Motor neuron (in vitro differentiated cells): ENCODE measurements at regions not wholly inside any gene's neighbourhood (a gene's known extent, or its start where the extent isn't known, plus 50 kb on each side); places are given as distances from the start of the nearest gene placed in this dataset.
"Not testable (repeated sequence)": the region's sequence is repeated elsewhere in the genome, so short reads cannot be mapped to it uniquely, and the experiment has no call there.

ENCODE experiments used
- ATAC-seq, 8 experiments: fragments of 200-7000 bp; cut with Tn5 transposase; replicated peaks in 6 of 8; 2 replicates each; pipeline ENCODE4 v1.8.0; 2021; ENCODE audit warnings: mild to moderate bottlenecking in 8 of 8, moderate library complexity in 8 of 8
- H3K27ac ChIP-seq, 2 donors: fragments of 250-450 bp; sonication (Bioruptor Pico); 2 replicates each; pipeline ENCODE4 v1.9.0; 2021; ENCODE audit warnings: antibody characterized with exemption in 2 of 2, mild to moderate bottlenecking in 2 of 2, moderate library complexity in 1 of 2
- H3K4me1 ChIP-seq, 2 donors: fragments of 250-450 bp; sonication (Bioruptor Pico); replicated peaks in 1 of 2; 2 replicates each; pipeline ENCODE4 v1.6.1; 2021; ENCODE audit warnings: antibody characterized with exemption in 2 of 2, mild to moderate bottlenecking in 2 of 2, moderate library complexity in 1 of 2
- H3K4me3 ChIP-seq, 5 donors: fragments of 250-450 bp; sonication (Bioruptor Pico); 2 replicates each; pipeline ENCODE4 v1.9.0; 2021; ENCODE audit warnings: antibody characterized with exemption in 5 of 5, mild to moderate bottlenecking in 5 of 5, moderate library complexity in 4 of 5
- WGBS, 10 experiments: fragments of 450-650 bp; shearing (Covaris generic); methylation state at CpG; one replicate each; pipeline ENCODE4 v1.0.0; 2022; 5-methylcytosine and 5-hydroxymethylcytosine counted together
- in situ Hi-C, 9 experiments: fragments of 400-800 bp; cut with MboI; loops; one replicate each; pipeline ENCODE4 v1.15.0; 2021; ENCODE audit warnings: low sequenced_read_pairs in 9 of 9, low pct_unique_long_range_greater_than_20kb in 2 of 9; ENCODE audit not compliant: unreplicated experiment in 9 of 9

- ATAC-seq = no peak
- Histone ChIP-seq H3K27ac (no peak overlapping the region), H3K4me1 (peaks cover 17 to 21% of the 10 kb centered on the region in 2 donors), H3K4me3 (no peak overlapping the region)
- WGBS, 10 experiments = 37 to 94% (median 82%) methylated on average over 1 to 11 of the region's 11 CpGs
- in situ Hi-C loops = no loop called here
Measured at GRCh38 chr16:73955702-73956101, 340.9 kb upstream of the PSMD7 start.

DNA sequence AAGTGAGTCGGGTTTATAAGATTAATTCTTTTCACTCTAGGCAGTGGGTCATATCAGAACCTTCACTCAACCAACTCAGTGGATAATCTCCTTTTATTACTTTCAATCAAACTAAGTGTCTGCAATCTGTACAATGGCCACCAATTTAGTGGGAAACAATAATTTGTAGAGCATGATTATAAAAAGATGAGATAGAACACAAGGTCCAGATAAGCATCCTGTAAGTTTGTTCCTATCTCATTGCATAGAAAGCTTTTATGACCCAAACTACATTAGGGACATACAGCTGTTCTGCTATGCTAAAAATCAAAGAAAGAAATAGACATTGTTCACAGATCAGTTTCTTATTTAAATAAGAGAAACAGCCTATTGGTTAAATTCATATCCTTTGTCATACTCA is 341.4 kb upstream of the PSMD7 start:
- no peak overlapping the region for H3K27ac ChIP-seq
- no peak overlapping the region for H3K4me3 ChIP-seq
- ATAC-seq = no peak
- WGBS, 10 experiments = 50 to 86% (median 81%) methylated on average over 1 of the region's 1 CpG; no CpG with 5 or more reads in 6 of the 10 experiments
- in situ Hi-C loops = no loop called here
- peaks cover 17 to 21% of the 10 kb centered on the region in 2 donors for H3K4me1 ChIP-seq

DNA sequence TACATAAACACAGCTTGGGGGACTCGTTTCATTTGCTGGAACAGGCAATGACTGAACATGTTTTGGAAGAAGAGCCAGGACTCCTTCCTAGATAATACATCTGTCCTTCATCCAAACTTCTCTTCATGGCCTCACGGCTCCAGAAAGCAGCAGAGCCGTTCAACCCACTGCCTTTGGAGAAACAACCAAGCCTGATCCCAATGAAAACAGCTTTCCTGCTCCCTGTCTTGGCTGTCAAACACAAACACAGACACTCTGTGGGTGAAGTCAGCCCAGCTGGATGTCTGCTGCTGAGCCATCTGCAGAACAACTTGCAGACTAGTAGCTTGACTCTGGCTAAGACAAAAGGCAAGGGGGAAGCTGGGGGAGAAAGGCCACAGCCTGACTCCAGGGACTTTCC is 345.1 kb upstream of the PSMD7 start:
- Histone ChIP-seq H3K27ac (no peak overlapping the region), H3K4me3 (no peak overlapping the region), H3K4me1 (peaks cover 17% of the 10 kb centered on the region in 2 donors)
- peak in 1 of 8 experiments; percentile 33 for ATAC-seq
- in situ Hi-C loops = no loop called here
- WGBS, 10 experiments = 20 to 80% (median 50%) methylated on average over 1 to 3 of the region's 3 CpGs; no CpG with 5 or more reads in 3 of the 10 experiments

GRCh38 chr16:73949574-73950320 is 346.9 kb upstream of the PSMD7 start:
- peaks cover 7 to 12% of the 10 kb centered on the region in 2 donors for H3K4me1 ChIP-seq
- WGBS, 10 experiments = 0 to 100% (median 80%) methylated on average over 1 to 4 of the region's 7 CpGs; no CpG with 5 or more reads in 1 of the 10 experiments
- in situ Hi-C loops = no loop called here
- H3K4me3 ChIP-seq = no peak overlapping the region
- ATAC-seq = peak; percentile 69 to 97 (median 76)
- H3K27ac ChIP-seq = no peak overlapping the region

DNA sequence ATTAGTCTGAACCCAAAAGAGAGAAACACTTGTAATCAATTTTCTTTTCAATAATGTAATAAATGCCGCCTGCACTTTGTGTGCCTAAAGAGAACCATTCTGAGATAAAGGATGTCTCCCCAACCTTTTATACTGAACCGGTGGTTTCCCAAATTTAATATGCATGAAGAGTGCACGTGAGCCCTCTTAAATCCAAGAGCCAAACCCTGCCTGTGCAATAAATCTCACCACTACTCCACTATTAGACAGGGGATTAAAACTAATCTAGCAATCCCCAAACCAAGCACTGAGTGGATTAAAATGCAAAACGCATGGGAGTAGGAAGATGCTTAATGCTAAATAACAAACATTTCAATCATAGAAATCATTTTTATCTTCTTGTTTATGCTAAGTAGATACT is 351.0 kb upstream of the PSMD7 start:
- peak in 3 of 8 experiments; percentile 13 to 61 (median 49) for ATAC-seq
- in situ Hi-C loops = no loop called here
- 12 to 81% (median 48%) methylated on average over 1 to 4 of the region's 4 CpGs; no CpG with 5 or more reads in 1 of the 10 experiments for WGBS, 10 experiments

GRCh38 chr16:73943184-73943583 is 353.4 kb upstream of the PSMD7 start:
- 44 to 100% (median 96%) methylated on average over 1 to 10 of the region's 11 CpGs; no CpG with 5 or more reads in 4 of the 10 experiments for WGBS, 10 experiments
- H3K27ac ChIP-seq, ATAC-seq, H3K4me3 ChIP-seq, in situ Hi-C loops: not testable (repeated sequence)
- H3K4me1 ChIP-seq = peaks cover 0 to 12% of the 10 kb centered on the region in 2 donors

More for the DNA sequence above, 351.0 kb upstream of the PSMD7 start:
- no peak overlapping the region for H3K27ac ChIP-seq
- no peak overlapping the region for H3K4me3 ChIP-seq
- peaks cover 0 to 12% of the 10 kb centered on the region in 2 donors for H3K4me1 ChIP-seq

GRCh38 chr16:73940786-73941185 is 355.8 kb upstream of the PSMD7 start:
- in situ Hi-C loops, ATAC-seq, H3K27ac ChIP-seq, H3K4me3 ChIP-seq, H3K4me1 ChIP-seq: not testable (repeated sequence)
- WGBS, 10 experiments = 67 to 100% (median 97%) methylated on average over 1 to 7 of the region's 7 CpGs; no CpG with 5 or more reads in 6 of the 10 experiments

DNA sequence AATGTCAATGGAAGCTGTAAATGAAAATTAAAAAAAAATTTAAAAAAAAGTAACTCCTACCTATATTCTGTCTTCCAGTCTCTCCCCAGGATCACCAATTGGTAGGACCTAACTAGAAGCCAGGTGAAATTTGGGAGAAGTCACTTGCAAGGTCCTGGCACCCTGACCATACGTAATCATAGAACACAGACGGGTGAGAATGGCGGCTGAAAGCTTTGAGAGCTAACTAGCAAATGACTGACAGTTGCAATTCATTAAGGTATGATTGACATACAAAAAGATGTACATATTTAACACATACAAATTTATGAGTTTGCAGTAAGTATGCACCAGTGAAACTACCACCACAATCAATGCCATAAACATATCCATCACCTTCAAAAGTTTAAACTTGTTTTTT is 372.7 kb upstream of the PSMD7 start:
- 30 to 100% (median 67%) methylated on average over 1 to 3 of the region's 3 CpGs; no CpG with 5 or more reads in 5 of the 10 experiments for WGBS, 10 experiments
- in situ Hi-C loops = no loop called here
- Histone ChIP-seq H3K27ac (no peak overlapping the region), H3K4me3 (no peak overlapping the region), H3K4me1 (no peaks in the 10 kb centered on the region)
- ATAC-seq = no peak

DNA sequence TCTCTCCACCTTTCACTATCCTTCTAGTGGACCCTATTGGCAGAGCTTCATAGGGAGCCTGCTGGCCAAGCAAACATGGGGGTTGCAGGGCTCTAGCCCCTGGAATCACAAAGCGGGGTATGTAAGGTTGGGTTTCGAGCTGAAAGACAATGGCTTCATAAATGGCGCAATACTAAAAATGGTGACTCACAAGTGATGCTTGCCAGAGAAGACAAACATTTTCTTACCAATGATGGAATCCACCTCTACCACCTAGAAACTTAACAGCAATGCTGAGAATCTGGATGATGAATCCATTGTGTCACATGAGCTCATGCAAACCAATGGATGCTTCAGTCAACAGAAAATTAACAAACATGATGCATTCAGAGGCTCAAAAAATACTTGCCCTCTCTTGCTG is 375.3 kb upstream of the PSMD7 start:
- WGBS, 10 experiments = 73 to 100% (median 94%) methylated on average over 1 to 3 of the region's 3 CpGs; no CpG with 5 or more reads in 3 of the 10 experiments
- ATAC-seq = no peak
- in situ Hi-C loops = no loop called here
- Histone ChIP-seq H3K4me3 (no peak overlapping the region), H3K4me1 (peaks cover 5 to 17% of the 10 kb centered on the region in 2 donors), H3K27ac (no peak overlapping the region)

- Histone ChIP-seq H3K4me1 (peaks cover 23 to 34% of the 10 kb centered on the region in 2 donors), H3K4me3 (no peak overlapping the region), H3K27ac (no peak overlapping the region)
- no peak for ATAC-seq
- in situ Hi-C loops = no loop called here
- WGBS, 10 experiments = 6 to 88% (median 68%) methylated on average over 1 to 10 of the region's 10 CpGs
Measured at GRCh38 chr16:73916829-73917594, 379.6 kb upstream of the PSMD7 start.

- WGBS, 10 experiments = 0 to 57% (median 31%) methylated on average over 1 to 4 of the region's 4 CpGs
- ATAC-seq = peak; percentile 39 to 98 (median 84)
- Histone ChIP-seq H3K4me1 (peaks cover 23 to 34% of the 10 kb centered on the region in 2 donors), H3K4me3 (peak overlapping the region in 2 of 5 donors; percentile 4 to 18), H3K27ac (peak overlapping the region; percentile 14 to 29)
- in situ Hi-C loops = no loop called here
Measured at GRCh38 chr16:73915935-73916334, 380.7 kb upstream of the PSMD7 start.

DNA sequence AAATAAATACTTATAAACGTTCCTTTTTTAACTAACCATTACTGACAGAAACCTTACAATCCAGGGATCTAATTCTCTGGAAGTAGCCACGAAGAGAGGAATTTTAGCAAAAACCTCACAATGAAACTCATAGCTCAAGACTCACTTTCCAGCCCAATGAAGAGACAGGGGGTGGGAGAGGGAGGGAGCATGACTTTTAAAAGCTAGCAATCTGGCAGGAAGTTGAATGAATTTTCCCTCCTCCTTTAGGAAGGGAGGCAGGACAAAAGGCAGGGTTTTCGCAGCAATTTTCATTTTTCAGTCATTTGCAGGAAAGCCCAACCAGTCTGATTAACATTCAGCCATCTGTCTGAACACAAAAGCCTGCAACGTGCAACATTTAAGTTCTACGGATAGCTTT is 381.5 kb upstream of the PSMD7 start:
- ATAC-seq = peak in 5 of 8 experiments; percentile 9 to 50 (median 23)
- Histone ChIP-seq H3K4me3 (peak overlapping the region in 2 of 5 donors; percentile 0 to 18), H3K27ac (peak overlapping the region in 1 of 2 donors; percentile 14), H3K4me1 (peaks cover 23 to 34% of the 10 kb centered on the region in 2 donors)
- 0 to 28% (median 6%) methylated on average over 1 to 5 of the region's 5 CpGs; no CpG with 5 or more reads in 2 of the 10 experiments for WGBS, 10 experiments
- in situ Hi-C loops = no loop called here

DNA sequence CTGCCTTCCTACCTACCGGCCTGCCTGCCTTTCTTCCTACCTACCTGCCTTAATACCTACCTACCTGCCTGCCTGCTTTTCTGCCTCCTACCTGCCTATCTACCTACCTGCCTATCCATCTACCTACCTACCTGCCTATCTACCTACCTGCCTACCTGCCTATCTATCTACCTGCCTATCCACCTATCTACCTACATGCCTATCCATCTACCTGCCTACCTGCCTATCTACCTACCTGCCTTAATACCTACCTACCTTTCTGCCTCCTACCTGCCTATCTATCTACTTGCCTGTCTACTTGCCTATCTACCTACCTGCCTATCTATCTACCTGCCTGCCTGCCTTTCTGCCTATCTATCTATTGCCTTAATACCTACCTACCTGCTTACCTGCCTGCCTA is 383.8 kb upstream of the PSMD7 start:
- in situ Hi-C loops = no loop called here
- 50 to 100% (median 92%) methylated on average over 1 of the region's 1 CpG; no CpG with 5 or more reads in 3 of the 10 experiments for WGBS, 10 experiments
- ATAC-seq = no peak

More for the DNA sequence above, 383.8 kb upstream of the PSMD7 start:
- Histone ChIP-seq H3K4me1 (peaks cover 23 to 32% of the 10 kb centered on the region in 2 donors), H3K4me3 (no peak overlapping the region), H3K27ac (no peak overlapping the region)
